Retina (tissue), 1 donor: ENCODE measurements at regions not wholly inside any gene's neighbourhood (a gene's known extent, or its start where the extent isn't known, plus 50 kb on each side); places are given as distances from the start of the nearest gene placed in this dataset.

Source experiments
- DNase-seq: peaks from one replicate; pipeline ENCODE4 v3.0.0-alpha.2; 2016

DNA sequence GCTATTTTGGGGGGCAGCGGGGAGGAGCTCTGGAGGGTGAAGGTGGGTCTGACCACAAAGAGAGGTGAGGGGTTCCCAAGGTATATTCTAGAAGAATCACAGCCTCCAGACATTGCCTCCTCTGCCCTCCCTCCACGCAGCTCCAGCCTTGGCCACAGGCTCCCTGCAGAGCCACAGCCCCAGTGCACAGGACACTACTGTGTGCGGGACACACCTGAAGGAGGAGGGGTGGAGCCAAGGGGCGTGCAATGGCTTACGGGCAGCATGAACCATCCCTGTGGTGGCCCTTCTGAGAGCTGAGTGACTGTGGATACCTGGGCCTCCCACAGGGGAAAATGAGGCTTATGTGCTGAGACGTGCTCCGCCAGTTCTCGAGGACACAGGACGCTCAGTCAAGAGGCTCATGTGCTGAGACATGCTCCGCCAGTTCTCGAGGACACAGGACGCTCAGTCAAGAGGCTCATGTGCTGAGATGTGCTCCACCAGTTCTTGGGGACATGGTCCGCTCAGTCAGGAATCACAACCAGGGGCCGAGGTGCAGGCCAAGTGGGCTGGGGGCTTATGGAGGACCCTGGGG, 417.3 kb downstream of the SHANK2 start:
- DNase-seq, result no peak

DNA sequence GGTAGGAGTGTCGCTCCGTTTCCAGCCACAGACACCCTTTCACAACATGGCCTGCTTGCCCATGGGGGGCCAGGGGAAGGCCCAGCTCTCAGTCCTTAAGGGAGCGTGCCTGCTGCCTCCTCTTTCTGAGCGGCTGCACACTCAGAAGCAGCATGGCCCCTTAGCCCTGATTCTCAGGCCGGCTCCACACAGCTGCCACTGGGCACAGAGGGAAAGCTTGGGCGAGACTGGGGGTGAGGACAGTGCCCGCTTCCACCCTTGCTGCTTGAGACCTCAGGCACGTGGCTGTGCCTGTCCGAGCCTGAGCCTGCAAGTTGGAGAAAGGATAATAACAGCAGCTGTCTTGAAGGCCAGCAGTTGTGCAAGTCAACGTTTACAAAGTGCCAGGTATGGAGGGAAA, 416.3 kb downstream of the SHANK2 start:
- DNase-seq, result no peak

DNA sequence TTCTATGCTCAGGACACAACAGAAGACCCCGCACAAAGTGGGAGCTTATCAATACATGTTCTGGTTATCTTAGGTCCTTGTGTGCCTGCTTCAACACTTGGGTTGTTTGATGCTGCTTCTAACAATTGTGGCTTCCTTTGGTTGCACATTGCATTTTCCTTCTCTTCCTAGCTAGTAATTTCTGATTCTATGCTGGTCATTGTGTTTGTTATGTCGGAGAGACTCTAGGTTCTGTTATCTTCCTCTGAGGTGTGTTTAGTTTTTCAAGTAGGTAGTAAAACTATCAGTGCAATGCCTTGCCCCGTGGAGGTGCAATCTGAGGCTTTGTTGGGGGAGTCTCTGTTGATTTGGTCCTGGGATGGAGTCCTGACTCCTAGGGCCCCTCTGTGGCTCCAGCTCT, 414.2 kb downstream of the SHANK2 start:
- no peak for DNase-seq

DNA sequence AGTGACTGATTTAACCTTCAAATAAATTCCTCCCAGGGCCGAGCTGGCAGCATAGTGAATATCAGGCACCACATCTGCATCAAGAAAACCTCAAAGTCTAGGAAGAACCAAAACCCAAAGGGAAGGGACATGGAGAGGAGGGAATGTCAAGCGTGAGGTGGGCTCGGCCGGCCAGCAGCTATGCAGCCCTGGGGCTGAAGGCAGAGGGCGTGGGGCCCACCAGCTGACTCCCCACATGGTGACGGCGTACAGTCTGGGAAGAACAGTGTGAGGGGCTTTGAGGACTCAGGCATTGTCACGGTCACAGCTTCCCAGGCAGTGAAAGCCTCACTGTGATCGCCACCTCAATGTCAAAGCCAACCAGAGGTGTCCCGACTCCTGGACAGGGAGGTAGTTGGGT, 412.5 kb downstream of the SHANK2 start:
- DNase-seq, result no peak

DNA sequence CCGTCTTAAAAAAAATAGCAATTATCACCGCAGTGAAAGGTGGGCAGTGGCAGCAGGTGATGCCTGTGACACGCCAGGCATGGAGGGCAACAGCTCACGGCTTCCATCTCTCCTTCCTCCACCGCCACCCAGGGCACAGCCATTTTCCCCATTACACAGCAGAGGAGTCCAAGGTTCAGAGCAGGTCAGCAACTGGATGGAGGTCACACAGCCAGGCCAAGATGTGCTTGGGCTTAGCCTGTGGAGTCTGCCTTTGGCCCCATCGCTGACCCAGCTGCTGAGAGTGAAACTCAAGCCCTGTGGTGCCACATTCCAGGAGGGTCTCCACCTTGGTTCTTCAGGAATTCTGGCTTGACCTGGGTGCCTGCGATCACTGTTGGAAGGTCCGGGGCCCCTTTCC, 411.1 kb downstream of the SHANK2 start:
- DNase-seq, result no peak

DNA sequence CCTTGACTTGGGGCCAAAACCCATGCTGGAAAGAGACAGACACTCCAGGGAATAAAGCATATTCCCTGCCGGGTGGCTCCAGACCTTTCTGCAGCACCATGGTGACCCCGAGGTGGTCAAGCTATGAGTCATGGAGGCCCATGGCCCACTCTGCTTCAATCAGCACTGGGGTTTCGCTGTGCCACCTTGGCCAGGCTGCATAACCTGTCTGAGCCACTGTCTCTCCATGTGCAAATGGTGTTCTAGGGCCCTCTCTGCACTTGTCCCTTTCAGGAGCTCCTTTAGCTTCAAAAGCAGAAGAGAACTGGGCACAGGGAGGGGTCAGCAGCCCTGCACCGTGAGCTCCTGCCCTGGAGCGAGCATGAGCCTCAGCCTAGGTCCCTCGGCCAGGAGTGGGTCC, 410.1 kb downstream of the SHANK2 start:
- DNase-seq, result no peak

DNA sequence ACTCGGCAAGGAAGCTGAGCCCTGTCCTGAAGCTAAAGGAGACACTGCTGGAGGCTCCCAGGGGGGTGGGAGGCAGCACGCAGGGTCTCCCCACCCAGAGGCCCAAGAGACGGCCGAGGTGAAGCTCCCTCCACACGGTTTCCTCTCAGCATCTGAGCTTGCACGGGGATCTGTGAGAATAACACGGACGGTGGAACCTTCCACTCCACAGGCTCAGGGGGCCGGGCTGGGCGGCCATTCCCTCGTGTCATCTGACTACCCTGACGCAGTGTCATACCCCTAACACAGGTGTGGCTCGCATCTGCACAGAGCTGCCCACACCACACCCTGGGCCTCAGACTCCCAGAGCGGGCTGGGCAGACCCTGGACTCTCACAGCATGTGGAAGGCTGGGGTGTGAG, 409.7 kb downstream of the SHANK2 start:
- no peak for DNase-seq

DNA sequence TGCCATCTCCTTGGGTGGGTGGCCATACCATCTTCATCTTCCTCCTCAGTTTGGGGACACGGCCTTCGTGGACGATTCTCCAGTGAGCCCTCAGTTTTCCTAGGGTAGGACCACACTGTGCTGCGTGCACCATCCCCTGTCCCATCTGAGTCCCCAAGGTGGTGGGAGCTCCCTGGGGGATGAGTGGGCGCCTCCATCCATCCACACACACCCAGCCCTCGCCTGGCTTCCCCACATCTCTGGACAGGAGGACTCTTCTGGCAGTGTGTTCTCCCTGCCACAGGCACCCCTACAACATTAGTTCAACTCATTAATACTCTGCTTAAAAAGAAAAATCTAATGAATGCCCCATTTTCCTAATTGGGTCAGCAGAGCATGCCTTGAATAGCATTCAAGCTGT, 408.5 kb downstream of the SHANK2 start:
- no peak for DNase-seq

DNA sequence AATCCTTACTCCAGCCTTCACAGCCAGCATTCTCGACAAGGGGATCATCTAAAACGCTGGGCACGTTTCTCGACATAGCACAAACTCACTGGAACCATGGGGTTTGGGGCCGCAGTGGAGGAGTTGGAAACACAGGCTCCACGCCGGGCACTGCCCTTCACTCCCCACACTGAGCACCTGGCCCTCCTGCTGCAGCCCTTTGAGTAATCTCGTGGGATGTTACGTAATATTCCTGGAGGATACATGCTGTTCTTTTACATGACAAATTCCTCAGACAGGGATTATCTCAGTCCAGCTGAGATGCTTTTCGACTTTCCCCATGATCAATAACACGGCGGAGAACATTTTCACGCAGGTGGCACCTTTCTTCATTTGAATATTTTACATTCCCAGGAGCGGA, 408.0 kb downstream of the SHANK2 start:
- DNase-seq, result no peak

DNA sequence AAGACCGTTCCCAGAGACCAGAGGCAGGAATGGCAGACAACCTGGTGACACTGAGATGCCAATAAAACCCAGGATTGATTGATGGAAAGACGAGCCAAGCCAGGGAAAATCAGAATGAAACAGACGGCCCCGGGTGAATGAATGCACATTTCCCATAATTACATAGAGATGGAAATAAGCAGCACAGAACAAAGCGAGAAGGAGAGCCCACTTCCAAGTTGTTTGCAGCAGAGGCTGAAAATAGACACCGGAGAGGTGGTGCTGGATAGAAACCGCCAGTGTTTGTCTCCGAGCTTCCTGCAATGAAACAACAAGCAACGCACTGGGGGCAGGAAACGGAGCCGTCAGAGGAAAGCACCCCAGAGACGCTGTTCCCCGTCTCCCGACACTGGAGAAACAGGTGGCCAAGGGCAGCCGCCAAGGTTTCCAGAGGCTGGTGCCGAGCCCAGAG, 406.8 kb downstream of the SHANK2 start:
- no peak for DNase-seq

DNA sequence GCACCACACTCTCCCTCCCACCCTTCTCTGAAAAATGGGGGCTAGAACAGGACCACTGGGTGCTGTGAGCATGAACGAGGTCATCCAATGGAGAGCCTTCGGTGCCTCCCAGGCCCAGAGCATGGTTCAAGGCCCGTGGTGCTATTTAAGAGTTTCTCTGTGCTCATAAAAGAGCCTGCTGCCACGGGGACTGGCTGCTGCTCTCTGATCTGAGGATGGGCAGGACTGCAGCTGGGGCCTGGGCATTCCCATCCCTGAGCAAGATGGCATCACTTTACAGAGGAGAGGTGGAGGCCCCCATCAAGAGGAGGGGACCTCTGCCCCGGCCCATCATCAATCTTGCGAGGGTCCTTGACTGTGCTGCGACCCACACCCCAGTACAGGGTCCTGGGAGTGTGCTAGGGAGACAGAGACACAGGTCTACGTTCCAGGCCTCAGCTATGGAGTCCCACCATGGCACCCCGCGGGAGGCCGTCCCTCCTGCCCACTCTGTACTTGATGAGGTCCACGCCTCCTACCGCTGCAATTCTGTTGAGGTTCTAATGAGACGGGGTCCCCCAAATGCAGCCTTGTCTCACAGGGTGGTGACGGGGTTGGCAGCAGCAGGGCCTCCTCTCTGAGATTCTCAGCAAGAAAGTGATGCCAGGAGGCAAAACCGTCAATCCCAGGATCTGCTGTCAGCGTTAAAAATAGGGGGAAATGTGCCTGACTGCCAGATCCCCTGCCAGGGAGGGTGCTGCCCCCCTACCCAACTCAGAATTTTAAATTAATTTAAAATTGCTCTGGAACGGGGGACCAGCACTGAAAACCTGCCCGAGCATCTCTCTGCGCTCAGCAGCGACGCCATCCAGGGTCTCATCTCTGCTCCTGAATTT, 405.4 kb downstream of the SHANK2 start:
- DNase-seq, result no peak

DNA sequence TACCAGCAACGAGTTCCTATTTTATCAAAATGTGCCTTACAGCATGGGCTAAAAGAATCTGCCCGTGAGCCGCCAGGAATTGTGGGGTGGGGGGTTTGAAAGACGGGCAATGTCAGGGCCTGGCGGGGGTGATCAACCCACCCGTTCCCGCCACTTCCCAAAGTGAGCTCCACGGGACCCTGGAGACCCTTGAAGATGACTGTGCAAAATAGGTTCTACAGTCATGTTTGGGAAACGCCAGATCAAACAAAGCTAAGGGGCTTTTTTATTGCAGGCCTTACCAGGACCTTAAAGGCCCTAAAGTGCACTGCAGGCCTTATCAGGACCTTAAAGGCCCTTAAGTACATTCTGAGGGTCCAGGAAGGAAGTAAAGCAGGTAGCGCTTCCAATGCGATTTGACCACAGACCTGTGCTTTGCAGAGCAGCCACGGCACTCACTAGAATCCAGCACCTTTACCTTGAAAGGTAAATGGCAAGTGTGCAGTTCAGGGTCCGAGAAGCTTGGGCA, 404.1 kb downstream of the SHANK2 start:
- no peak for DNase-seq

DNA sequence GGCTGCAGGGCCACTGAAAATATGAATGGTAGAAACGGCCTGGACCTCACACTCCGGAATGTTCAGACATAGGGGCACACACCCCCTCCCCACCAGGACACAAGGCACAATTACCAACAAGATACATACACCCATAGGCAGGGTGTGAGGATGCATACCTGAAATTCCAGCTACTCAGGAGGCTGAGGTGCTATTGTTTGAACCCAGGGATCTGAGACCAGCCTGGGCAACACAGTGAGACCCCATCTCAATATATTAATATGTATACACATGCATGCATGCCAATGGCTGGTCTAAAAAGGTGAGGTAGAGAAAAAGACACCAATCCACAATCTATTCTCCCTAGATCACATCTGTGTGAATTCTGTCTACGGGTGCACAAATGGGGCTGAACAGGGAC, 403.3 kb downstream of the SHANK2 start:
- no peak for DNase-seq

DNA sequence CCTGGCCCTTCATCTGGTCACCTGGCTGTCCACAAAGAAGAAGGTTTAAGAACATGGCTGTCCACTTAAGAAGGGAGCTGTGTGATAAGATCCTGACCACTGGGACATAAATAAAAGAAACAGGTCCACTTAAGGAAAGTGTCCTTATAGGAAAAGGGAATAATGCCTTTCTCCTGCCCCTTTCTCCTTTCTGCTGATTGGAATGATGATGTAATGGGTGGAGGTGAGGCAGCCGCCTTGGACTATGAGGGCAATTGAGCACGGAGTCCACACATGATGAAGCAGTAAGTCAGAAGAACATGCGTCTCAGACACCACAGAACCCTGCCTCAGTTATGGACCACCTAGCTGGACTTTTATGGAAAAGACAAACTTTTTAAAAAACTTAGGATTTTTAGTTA, 401.1 kb downstream of the SHANK2 start:
- DNase-seq, result no peak

DNA sequence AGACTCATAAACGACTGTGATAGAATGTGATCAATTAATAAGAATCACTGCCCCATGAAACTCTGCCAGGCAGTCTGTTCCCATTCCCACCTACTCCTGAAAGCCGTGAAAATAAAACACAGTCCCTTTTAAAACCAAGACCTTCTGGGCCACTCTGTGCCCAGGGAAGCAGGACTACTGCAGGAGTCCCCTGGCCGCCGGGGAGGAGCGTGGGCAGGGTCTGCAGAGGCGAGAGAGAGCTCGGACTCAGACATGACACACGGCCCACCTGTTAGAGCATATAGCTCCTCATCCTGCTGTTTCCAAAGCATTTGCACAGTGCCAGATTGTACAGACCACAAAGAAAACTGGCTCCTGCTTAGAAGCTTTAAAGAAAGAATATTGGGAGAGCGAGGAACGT, 400.5 kb downstream of the SHANK2 start:
- no peak for DNase-seq

DNA sequence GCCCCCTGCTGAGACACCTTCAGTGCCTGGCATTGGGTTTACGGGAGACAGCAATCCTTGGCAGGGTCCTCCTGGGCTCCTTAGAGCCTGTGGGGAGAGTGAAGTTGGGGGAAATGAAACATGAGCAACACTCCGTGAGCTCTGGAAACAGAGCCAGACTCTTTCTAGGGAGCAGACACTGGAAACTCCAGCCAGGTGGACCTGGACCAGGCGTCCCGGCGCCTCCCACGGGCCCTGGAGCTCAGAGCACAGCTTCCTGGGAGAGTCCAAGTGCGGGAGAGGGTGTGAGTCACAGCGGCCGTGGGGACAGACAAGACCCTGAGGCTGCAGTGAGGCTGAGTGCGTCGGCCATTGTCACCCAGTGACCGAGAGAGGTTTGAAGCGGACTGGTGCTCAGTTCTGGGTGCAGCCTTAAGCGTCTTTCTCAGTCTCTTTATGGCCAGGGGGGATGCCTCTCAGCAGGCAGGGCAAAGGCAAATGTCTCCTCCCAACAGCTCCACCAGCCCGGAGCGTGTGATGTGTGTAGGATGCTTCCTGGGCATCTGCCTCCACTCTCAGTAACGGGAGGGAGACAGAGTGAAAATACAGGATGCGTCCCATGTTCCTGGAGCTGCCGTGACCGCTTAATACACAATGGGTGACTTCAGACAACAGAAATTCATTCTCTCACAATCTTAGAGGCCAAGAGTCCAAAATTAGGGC, 399.2 kb downstream of the SHANK2 start:
- peak; percentile 71 for DNase-seq

DNA sequence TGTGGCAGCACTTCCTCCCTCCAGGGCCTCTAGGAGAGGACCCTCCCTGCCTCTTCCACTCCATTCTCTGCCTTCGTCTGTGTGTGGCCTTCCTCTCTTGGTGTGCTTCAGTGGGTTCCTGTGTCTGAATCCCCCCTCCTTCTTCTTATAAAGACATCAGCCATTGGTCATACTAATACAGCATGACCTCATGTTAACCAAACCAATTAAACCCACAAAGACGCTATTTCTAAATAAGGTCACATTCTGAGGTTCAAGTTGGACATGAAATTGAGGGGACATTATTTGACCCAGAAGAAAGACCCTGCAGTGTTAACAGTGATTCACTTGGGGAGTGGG, 398.6 kb downstream of the SHANK2 start:
- no peak for DNase-seq

DNA sequence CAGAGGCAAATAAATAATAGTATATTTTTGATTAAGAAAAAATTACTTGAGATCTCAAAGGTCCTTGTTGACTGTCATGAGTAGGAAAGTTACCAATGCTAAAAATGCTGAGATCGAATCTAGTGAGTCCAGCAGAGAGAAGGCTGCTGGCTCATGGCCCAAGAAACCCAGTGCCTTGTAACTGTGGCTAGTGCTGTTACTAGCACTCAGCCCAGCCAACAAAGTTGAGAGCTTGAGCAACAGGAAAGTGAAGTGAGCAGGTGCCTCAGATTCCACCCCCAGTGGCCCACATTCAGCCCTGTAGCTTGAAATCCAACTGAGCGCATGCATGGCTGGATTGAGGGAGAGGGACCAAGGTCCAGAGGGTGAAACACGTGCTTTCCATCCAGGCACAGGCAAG, 398.2 kb downstream of the SHANK2 start:
- peak; percentile 34 for DNase-seq

DNA sequence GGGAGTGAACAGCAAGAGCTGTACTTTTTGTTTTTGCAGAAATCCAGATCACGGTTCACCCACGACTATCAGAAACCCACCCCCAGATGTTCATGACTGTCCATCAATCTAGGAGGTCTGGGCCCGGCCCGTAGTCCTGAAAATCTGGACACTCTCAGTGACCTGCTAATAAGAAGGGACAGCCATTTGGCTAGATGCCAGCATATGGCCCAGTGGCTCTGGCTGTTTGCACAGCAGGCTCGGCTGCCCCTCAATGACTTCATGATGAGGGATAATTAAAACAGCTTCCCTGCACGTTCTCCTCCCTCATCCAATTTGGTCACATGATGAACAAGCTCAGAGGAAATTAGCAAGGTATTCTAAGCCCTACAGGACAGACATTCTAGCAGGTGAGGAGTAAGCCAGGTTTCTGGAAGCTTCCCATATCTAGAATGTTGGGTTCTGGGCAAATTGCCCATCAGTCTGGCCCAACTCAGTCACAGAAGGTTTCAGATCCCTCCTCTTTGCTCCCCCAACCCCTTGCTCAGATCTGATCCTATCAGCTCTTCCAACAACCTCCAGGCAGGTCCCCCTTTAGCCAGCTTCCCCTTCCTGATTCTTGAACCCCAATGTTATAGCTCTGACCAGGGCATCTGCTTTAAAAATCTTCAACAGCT, 397.3 kb downstream of the SHANK2 start:
- peak; percentile 79 for DNase-seq

DNA sequence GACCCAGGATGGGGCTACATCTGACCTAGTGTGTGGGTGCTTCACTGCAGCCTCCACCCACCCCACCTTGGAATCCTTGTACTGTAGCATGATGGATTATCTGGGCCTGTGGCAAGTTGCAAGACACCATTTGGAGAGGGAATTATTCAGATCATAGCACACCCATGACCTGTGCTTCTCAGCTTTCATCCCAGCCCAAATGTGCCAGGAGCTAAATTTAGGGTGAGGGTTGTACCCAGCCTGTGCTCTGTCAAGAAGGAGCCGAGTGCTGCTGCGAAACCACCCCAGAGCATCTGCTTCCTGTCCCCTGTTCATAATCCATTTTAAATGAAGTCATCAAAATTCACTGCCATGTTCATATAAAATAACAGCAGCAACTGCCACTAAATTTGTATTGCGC, 394.5 kb downstream of the SHANK2 start:
- DNase-seq, result no peak

DNA sequence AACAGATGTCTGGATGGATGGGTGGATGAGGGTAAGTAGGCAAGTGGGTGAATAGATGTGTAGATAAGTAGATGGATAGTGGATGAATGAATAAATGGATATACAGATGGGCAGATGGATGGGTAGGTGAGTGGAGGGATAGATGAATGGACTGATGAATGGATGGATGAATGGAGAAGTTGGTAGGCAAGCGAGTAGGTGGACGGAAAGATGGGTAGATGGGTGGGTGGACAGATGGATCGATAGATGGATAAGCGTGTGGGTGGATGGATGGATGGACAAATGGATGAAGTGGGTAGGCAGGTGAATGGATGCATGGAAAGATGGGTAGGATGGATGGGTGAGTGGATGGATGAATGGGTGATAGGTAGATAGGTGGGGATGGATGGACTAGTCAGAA, 393.2 kb downstream of the SHANK2 start:
- no peak for DNase-seq

DNA sequence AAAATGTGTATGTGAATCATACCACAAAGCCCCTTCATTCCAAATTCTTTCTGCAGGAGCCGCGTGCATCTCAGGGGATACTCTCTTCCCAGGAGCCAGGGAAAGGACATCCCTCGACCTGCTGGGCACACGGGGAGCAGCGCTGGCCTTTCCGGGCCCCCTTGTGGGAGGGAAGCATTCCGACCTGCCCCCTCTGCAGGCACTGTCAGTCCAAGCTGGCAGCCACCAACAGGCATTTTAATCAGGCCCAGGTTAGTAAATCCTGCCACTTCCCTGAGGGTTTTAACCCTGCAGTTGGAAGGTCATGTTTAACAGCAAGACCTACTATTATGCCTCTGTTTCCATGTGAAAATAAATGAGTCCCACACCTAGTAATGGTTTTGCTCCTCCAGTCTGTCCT, 391.5 kb downstream of the SHANK2 start:
- no peak for DNase-seq

DNA sequence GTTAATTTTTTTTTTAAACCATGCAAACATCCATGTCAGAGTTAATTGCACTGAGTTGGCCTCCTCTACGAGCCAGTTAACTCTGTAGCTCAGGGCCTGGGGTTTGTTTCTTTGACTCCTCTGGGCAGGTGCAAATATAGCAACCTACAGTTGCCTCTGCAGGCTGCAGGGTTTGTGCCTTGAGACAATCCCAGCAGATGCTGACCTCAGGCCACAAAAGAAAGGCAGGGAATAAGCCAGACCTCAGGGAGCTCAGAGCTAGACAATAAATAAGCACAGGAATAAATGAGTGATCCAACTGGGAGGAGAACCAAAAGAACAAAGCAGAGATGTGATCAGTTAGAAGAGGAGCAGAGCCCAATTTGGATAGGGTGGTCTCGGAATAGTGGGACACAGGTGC, 390.8 kb downstream of the SHANK2 start:
- DNase-seq, result no peak

DNA sequence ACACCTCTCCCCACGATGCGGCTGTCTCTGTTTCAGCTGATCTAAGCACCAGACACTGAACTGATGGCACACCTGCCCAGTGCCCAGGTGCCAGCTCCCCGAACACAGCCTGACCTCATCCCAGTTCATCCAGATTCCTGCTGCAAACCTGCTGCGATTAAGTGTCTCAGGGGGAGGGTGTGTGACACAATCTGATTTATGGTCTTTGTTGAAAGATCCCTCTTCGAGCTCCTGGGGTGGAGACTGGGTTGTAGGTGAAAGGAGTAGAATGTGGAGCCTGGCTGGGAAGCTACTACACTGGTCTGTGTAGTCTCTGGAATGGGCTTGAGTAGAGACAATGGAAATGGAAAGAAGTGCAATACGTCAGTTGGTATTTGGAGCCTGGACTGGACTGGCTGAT, 390.3 kb downstream of the SHANK2 start:
- DNase-seq, result no peak
